GM12878 (cell line): ENCODE measurements at regions not wholly inside any gene's neighbourhood (a gene's known extent, or its start where the extent isn't known, plus 50 kb on each side); places are given as distances from the start of the nearest gene placed in this dataset.
"Not testable (repeated sequence)": the region's sequence is repeated elsewhere in the genome, so short reads cannot be mapped to it uniquely, and the experiment has no call there.

Source experiments
- CREB1 ChIP-seq: IDR thresholded peaks from 2 replicates; pipeline ENCODE4 v1.6.1; 2012; ENCODE audit warnings: low read depth, mild to moderate bottlenecking, inconsistent platforms
- CREM ChIP-seq: IDR thresholded peaks from 2 replicates; pipeline ENCODE4 v1.6.1; 2014; ENCODE audit warnings: antibody characterized with exemption, low read depth
- CTCF ChIP-seq, 3 experiments: IDR thresholded peaks in 2 of 3; conservative IDR thresholded peaks in 1 of 3; 2 replicates each; pipeline ENCODE4 v1.5.1; 2011; ENCODE audit warnings: low read depth in 3 of 3, low read length in 3 of 3, mild to moderate bottlenecking in 3 of 3, control low read depth in 2 of 3, moderate library complexity in 2 of 3, inconsistent platforms in 1 of 3, mixed read lengths in 1 of 3; ENCODE audit not compliant: control insufficient read depth in 2 of 3, insufficient read depth in 1 of 3; ENCODE audit errors: extremely low read depth in 1 of 3
- EGR1 ChIP-seq, 2 experiments: IDR thresholded peaks; 1 replicate in 1 of 2; 2 replicates in 1 of 2; pipeline ENCODE4 v1.6.1; 2011 to 2012; ENCODE audit warnings: low read depth in 2 of 2, low read length in 2 of 2, borderline replicate concordance in 1 of 2, mild to moderate bottlenecking in 1 of 2, moderate library complexity in 1 of 2
- KDM1A ChIP-seq: fragments of 200-600 bp; sonication (generic); IDR thresholded peaks from 2 replicates; pipeline ENCODE4 v1.6.1; 2016; ENCODE audit warnings: borderline replicate concordance
- MEF2B ChIP-seq: fragments of 450-650 bp; IDR thresholded peaks from 2 replicates; pipeline ENCODE4 v1.6.1; 2018; ENCODE audit warnings: mild to moderate bottlenecking, moderate library complexity; ENCODE audit not compliant: partially characterized antibody, poor library complexity, severe bottlenecking
- MTA2 ChIP-seq: fragments of 450-650 bp; IDR thresholded peaks from 2 replicates; pipeline ENCODE4 v1.6.1; 2016; ENCODE audit warnings: low read depth, mild to moderate bottlenecking, moderate library complexity
- NRF1 ChIP-seq: conservative IDR thresholded peaks from 2 replicates; pipeline ENCODE4 v1.6.1; 2011; ENCODE audit warnings: mild to moderate bottlenecking, low read depth, low read length, improper control_type of control experiment
- POLR2A ChIP-seq: IDR thresholded peaks from 2 replicates; pipeline ENCODE4 v1.6.1; 2011; ENCODE audit warnings: low read depth, mild to moderate bottlenecking, low read length
- SP1 ChIP-seq: IDR thresholded peaks from one replicate; pipeline ENCODE4 v1.6.1; 2011; ENCODE audit warnings: low read depth, low read length
- SUPT20H ChIP-seq: IDR thresholded peaks from 2 replicates; pipeline ENCODE4 v1.6.1; 2011; ENCODE audit warnings: low read depth, mild to moderate bottlenecking, low read length, moderate library complexity, borderline replicate concordance; ENCODE audit not compliant: control insufficient read depth

DNA sequence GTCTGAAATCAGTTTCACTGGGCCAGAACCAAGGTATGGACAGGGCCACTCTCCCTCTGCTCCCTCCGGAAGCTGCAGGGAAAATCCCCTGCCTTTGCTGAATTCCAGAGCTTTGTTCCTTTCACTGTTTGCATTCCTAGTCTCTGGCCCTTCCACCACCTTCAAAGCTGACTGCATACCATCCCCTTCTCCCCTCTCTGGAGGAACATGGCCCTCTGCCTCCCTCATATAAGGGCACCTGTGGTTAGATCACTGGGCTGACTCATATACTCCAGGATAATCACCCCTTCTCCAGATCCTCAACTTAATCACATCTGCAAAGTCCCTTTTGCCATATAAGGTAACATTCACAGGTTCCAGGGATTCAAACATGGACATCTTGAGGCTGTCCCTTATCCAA lies 236.8 kb upstream of the NBPF12 start:
- not testable (repeated sequence) for TF ChIP-seq CTCF (IDR thresholded peaks at IDR 0.05 in 2 of 3, conservative IDR thresholded peaks at IDR 0.05 in 1 of 3; ENCODE audit: control insufficient read depth in 2 of 3, extremely low read depth in 1 of 3, insufficient read depth in 1 of 3, low read depth in 3 of 3, low read length in 3 of 3); KDM1A; SUPT20H; EGR1 (IDR thresholded peaks at IDR 0.05; ENCODE audit: borderline replicate concordance in 1 of 2, low read depth in 2 of 2, low read length in 2 of 2); POLR2A; NRF1; MEF2B; CREB1; CREM; MTA2; SP1
